HuH-7.5 (cell line): ENCODE measurements at regions not wholly inside any gene's neighbourhood (a gene's known extent, or its start where the extent isn't known, plus 50 kb on each side); places are given as distances from the start of the nearest gene placed in this dataset.

Experiments
- DNase-seq: peaks from one replicate; pipeline ENCODE4 v3.0.0; 2011; ENCODE audit warnings: low spot score

DNA sequence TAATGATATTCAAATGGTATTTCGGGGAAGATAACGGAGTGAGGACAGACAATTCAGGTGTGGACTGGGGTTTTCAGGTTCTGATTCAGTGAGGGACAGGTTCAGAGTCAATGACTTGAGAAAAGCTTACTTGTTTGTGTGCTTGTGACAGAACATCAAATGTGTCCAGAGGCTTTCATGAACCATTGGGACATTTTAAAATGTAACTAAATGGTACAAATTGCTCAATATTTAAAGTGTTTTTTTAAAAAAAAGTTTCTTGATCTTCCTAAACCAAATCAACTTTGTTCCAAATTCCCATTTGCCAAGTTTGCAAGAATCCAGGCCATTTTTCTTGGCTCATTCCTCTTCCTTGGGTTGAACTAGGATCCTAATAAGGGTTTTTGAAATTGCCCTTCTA, 59.4 kb upstream of the BZW1 start:
- no peak for DNase-seq

DNA sequence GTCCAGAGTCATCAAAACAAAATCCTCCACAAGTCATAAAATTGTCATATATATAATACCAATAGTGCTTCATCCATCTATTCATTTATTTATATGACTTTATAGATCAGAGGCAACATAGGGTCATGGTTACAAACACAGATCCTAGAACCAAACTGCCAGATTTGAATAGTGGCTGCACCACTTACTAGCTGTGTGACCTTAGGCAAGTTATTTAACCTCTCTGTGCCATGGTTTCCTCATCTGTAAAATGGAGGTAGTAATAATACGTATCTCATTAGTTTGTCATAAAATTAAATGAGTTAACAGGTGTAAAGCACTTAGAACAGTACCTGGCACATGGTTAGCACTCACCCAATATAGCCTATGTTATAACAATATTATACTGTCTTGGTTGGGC, 58.9 kb upstream of the BZW1 start:
- no peak for DNase-seq

DNA sequence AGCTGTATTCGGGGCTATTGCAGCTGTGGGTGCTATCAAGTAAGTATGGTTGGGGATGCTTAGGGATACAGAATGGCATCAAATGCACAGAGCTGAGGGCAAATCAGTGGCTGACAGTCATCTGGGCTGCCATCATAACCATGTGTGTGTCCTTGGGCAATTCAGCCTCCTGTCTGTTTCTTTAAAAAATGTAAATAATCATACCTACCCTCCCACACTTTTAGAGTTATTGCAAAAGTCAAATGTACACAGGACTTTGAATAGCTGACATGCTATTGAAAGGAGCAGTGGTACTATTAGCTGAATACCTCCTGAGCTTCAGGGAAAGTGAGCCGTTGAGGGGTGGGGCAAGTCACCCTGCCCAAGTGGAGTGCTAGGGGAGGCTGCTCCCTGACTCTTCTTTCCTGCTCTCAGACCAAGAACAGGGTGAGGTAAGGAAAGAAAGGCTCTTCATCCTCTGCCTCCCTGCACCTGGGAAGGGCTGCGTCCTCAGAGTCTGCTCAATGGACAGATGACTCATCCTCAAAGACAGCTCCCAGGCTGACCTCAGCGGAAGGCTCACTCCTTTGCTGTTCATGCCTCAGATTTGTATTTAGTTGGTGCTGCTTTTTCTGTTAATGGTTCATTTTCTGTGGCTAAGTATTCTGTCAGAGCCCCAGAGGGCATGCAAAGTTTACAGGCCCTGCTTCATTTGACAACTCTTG, 54.9 kb upstream of the BZW1 start:
- no peak for DNase-seq

DNA sequence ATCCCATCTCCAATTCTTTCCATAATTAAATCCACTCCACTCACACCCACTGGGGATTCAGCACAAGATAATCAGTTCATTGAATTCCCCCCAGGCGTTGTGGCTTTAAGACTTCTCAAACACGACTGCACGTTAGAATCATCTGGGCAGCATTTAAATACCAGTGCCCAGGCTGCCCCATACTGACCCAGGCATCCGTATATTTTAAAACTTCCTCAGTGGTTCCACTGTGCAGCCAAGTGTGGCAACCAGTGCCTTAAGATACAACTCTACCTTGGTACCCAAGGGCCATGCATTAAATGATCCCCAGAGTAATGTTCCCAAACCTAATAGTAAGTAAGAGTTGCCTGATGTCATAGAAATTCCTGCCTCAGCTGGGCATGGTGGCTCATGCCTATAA, 54.3 kb upstream of the BZW1 start:
- no peak for DNase-seq

DNA sequence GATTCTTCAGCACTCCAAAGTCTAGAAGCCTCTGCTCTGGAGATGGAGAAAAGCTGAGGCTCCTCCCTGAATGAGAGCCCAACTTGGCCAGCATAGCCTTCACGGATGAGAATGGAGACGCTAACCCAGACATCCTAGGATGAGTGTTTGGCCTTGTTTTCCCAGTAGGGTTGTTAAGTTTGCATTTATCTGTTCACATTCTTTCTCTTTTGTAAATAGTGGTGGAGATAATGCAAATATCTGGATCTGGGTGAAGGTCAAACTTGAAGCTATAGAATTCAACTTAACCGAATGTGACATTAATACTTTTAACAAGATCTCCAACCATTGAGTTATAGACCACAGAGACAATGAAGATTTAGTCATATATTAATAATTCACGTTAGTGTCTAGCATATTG, 53.4 kb upstream of the BZW1 start:
- no peak for DNase-seq

DNA sequence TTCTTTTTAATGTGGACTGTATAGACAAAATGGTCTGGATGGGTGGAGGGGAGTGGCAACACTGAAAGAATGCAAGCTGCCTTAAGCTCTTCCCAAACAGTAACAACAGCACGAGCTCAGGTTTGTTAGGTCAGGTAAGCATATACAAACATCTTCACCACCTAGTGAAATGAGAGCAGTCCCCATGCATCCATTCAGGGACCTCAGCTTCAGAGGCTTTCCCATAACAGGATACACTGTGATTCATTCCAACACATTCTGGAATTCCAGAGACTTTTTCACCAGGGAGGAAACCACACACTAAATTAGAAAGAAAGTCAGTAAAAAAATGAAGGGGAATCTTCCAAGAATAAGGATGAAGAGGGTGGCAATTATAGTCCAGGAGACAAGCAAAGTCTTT, 50.4 kb upstream of the BZW1 start:
- DNase-seq: no peak
